HG03060 (cell line): ENCODE measurements at regions not wholly inside any gene's neighbourhood (a gene's known extent, or its start where the extent isn't known, plus 50 kb on each side); places are given as distances from the start of the nearest gene placed in this dataset.

Experiments used
- ATAC-seq: cut with Tn5 transposase; IDR thresholded peaks from one replicate; pipeline ENCODE4 v1.9.1; 2021; ENCODE audit warnings: low read depth, moderate number of reproducible peaks; ENCODE audit not compliant: unreplicated experiment

GRCh38 chr17:31595666-31596381, 204.3 kb downstream of the RAB11FIP4 start:
- no peak for ATAC-seq

GRCh38 chr17:31595076-31595475, 203.6 kb downstream of the RAB11FIP4 start:
- no peak for ATAC-seq

- no peak for ATAC-seq
Measured at GRCh38 chr17:31594416-31594815, 202.9 kb downstream of the RAB11FIP4 start.

GRCh38 chr17:31593806-31594205, 202.3 kb downstream of the RAB11FIP4 start:
- no peak for ATAC-seq

GRCh38 chr17:31591924-31592323, 200.4 kb downstream of the RAB11FIP4 start:
- ATAC-seq = no peak

GRCh38 chr17:31588512-31588911, 197.0 kb downstream of the RAB11FIP4 start:
- ATAC-seq = no peak

GRCh38 chr17:31588034-31588433, 196.6 kb downstream of the RAB11FIP4 start:
- ATAC-seq = no peak
